ENCODE measurements at regions not wholly inside any gene's neighbourhood (a gene's known extent, or its start where the extent isn't known, plus 50 kb on each side); places are given as distances from the start of the nearest gene placed in this dataset.

DNA sequence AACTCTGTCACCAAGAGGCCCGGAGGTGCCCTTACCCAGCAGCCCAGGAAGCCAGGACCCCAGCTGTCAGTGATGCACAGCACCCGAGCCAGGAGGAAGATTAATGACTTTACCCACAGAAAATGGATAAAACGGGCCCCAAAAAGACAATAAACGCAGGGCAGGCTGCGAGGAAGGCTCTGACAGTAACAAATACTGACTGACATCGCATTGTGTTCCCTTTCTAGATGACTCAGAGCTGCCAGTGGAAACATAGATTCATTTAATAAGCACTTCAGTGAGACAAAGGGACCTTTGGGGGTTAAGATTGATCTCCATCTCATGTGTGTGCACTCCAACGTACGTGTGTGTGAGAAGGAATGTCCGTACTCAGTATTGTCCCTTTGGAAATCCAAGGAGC, 225.3 kb upstream of the PPP2R3A start:
- DNase-seq (ENCODE audit: low read depth in 3 of 3): no peak

DNA sequence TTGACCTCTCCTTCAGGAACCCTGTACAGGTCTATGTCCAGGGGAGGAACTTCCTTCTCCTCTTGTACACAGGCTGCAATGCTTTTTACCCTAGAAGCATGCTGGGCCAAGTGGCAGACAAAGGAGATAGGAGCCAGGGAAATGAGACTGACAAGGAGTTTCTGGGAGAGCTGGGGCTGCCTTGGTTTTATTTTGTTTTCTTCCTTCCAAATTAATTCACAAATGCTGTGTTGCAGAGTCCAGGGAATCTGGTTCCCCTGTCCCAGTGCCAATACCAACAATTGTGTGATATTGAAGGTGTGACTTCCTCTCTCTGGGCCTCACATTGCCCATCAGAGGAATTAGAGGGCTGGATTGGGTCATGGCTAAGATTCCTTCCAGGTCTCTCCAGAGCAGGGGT, 224.8 kb upstream of the PPP2R3A start:
- no peak for DNase-seq (ENCODE audit: low read depth in 3 of 3)

DNA sequence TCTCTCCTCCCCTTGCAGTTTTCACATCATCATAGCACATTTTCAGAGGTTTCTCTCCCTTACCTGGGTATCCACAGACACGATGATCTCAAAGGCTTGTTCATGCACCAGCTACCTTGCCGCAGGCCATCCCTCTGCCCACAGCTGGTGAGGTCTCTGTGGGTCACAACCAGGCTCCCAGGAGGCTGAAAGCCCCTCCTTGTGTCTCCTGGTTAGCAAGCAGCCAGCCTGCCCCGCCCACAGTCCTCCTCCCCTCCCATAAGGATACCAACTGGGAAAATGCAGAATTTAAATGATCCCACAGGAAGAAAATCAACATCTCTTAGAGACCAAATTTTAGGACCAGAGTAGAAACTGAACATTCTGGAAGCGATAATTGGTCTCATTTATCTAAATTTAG, 213.5 kb upstream of the PPP2R3A start:
- DNase-seq (ENCODE audit: low read depth in 3 of 3): no peak

DNA sequence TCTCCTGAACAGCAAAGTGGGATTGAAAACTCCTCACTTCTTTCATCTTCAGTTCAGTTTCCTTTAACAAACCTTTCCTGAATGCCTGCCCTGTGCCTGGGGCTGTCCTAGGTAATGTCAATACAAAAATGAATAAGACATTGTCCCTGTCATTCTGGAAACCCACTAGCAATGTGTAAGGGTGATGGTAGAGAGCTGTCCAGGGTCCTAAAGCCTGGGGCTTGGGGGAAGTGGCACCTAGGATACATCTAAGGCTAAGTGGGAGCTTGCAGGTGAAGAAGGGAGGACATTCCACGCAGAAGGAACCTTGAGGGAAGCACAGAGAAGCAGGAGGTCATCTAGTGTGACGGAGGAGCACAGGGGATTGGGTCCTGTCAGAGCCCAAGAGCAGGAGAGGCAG, 212.7 kb upstream of the PPP2R3A start:
- DNase-seq (ENCODE audit: low read depth in 3 of 3): no peak

DNA sequence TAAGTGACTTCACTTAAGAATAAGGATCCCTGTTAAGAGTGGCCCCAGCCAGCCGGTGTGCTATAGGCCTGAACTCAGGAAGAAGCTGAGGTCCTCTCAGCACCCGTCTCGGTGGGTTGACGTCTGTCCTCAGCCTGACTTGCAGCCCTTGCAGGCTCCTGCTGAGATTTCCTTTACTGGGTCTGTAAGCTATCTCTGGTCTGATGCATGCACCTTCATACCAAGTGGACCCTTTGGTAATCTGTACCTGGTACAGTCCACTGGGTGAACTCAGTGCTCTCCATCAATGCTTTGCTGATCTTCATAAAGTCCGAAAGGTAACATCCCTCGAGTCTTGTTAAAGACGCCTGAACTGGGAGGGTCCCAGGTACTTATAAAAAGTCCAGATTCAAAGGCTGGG, 212.0 kb upstream of the PPP2R3A start:
- no peak for DNase-seq (ENCODE audit: low read depth in 3 of 3)

DNA sequence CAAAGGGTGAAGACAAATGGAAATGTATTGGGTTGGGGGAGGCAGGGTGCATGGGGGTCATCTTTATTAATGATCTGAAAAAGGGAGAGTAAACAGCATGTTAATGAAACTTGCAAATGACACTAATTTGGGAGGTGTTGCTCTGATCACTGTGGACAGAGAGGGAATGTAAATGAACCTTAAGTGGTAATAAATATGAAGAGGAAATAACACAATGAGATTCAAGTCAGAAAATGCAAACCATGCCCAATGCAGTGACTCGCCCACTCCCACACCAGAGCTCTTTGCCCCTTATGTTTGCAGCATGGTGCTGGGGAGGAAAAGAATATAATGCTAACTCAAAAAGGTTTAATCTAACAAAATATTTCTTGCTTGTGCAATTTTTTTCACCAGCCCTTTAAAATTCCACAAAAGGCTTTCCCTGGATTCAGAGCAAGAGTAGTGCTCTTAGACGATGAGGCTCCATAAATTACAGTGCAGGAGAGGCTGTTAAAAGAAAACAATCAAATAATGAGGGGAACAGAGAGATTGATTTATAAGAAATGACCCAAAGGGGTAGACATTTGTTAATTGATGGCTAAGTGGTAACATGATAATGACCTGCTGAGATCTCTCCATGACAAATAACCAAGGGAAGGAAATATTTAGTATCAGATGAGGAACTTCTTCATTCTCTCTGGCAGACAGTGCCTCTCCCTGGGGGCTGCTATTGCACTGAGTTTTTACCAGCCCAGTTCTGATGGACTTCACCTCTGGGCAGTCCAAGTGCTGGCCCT, 210.0 kb upstream of the PPP2R3A start:
- no peak for DNase-seq (ENCODE audit: low read depth in 3 of 3)

DNA sequence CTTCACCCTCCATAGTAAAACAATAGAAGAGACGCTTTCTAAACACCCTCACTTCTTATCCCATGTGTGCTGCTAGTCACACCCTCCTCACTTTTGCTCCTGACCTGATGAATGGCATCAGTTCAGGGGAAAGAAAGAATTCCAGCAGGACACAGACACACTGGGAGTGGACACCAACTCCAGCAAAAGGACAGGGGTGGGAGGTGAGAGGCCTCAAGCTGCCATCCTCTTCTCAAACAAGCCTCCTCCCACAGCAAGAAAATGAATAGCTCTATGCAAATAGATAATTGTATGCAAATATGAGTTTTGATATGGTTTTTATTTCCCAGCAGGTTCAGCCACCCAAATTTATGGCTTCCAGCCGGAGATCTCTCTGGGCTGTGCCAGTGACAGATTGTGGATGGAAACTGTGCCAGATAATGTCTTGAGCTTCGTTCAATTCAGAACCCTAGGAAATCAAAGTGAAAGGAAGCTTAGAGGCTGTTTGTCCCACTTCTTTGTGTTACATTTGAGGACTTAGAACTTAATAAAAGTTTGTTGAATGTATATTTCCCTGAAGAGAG, 209.3 kb upstream of the PPP2R3A start:
- no peak for DNase-seq (ENCODE audit: low read depth in 3 of 3)

DNA sequence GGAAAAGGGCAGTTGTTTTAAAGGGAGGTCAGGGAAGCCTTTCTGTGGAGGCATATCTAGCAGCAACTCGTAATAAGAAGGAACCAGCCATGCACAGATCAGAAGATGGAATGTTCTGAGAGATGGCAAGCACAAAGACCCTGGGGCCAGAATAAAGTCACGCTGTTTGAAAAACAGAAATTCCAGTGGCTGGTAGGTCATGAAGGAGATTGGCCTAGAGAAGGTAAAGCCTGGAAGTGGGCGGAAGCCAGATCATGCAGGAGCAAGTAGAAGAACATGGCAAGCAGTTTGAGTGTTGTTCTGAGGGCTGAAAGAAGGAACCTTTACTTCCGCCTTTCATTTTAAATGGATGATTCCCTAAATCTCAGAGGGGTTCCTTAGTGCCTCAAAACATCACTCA, 208.1 kb upstream of the PPP2R3A start:
- no peak for DNase-seq (ENCODE audit: low read depth in 3 of 3)

DNA sequence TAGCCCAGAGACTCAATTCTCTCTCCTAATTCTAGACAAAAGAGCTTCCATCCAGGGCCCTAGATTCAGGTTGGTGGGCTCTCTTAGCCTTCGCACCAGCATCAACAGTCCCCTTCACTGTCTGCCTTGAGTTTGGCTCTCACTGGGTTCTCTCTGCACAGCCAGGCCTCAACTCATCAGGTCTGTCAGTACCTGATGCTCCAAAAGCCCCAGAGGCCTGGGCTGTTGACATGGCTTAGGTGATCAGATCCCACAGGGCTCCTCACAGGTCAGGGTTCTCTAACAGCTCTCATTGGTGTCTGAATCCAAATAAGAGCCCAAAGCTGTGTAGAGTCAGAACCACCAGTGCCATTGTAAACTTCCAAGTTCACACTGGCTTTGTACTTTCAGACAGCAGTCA, 206.6 kb upstream of the PPP2R3A start:
- no peak for DNase-seq (ENCODE audit: low read depth in 3 of 3)

DNA sequence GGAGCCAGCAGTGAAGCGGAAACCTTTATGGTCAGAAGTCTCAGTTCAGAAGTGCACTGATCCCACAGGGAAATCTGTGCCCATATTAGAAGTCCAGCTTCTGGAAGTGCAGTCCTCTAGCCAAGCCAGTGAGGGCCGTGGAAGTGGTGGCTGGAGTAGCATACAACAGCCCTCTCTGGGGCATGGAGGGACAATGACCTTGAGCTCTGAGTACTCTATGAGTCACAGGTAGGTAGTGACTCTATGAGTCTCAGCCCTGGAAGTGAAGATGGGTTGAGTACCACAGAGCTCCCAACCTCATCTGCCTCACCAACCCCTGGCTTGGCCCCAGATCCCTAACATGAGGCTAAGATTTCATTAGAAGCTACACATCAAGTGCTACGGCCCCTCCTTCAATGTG, 205.9 kb upstream of the PPP2R3A start:
- no peak for DNase-seq (ENCODE audit: low read depth in 3 of 3)

DNA sequence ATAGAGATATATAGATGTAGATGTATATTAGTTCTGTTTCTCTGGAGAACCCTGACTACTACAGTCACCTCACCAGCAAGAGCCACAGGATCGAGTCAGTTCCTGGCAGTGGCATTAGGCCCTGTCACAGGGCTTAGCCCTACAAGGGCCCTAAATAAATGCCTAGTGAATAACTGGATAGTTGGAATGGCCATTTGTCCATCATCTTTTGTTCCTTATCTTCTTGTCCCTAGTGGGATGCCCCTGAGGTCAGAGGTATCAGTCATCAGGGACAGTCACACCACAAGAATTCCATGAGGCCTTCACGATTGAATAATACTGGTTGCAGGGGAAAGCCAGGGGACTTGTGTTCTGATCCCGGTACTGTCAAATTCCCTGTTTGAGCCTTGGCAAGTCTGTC, 204.9 kb upstream of the PPP2R3A start:
- no peak for DNase-seq (ENCODE audit: low read depth in 3 of 3)

DNA sequence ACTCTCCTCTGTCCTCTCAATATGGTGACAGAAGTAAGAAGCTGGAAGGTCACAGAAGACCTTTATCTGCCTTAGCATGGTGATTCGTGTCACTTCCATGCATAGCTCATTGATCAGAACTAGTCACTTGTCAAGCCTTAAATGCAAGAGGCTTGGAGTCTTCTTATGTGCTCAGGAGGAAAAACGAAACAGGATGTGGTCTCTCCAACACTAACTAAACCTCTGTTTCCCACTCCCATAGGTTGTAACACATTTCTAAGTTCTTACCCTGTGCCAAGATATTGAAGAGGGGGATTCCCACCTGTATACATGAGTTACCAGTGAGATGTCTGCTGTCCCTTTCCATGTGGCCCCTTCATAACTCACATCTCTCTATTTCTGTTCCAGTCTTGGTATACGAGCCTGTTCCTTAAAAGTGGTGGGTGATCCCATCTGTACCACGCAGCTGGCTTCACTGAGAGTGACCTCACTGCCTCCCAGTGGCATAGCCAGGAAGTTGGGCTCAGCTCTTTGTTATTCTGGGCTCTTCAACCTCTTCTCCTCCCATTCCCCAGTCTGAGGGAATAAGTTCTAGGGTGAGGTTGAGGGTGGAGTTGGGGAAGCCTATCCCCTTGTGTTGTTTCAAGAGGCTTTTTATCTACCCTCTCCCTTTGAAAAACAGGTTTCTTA, 203.2 kb upstream of the PPP2R3A start:
- DNase-seq (ENCODE audit: low read depth in 3 of 3): no peak

DNA sequence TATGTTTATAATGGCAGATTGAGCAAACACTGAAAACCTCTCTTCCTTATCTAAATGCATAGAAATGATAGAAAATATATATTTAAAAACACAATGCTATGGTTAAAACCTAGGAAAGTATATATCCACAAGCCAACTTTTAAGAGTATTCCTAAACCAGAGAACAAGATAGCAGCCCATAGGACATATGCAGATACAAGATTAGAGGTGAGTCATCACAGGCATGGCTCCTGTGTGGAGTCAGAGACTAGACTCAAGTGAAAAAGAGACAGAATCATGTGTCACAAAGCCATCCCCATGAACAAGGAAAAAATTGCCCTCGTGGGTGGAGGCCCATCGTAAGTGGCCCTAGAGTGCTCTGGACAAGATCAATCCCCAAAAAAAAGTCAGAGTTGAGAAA, 199.4 kb upstream of the PPP2R3A start:
- no peak for DNase-seq (ENCODE audit: low read depth in 3 of 3)

DNA sequence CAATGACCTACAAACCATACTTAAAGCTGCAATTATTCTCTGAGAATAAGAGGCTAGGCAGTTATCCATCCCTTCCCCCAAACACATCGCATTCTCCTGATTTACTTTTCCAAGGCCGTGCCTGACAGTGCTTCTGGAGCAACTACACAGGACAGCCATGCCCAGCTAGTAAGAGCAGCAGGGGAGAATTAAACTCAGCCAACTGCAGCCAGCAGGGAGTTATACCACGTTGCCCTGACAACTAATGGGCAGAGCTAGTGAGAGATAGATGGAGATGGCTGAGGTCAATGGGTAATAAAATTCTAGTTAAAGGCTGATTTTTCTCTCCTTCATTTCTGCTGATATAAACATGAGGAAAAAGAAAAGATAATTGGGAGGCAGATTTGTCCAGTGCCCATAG, 193.8 kb upstream of the PPP2R3A start:
- no peak for DNase-seq (ENCODE audit: low read depth in 3 of 3)

DNA sequence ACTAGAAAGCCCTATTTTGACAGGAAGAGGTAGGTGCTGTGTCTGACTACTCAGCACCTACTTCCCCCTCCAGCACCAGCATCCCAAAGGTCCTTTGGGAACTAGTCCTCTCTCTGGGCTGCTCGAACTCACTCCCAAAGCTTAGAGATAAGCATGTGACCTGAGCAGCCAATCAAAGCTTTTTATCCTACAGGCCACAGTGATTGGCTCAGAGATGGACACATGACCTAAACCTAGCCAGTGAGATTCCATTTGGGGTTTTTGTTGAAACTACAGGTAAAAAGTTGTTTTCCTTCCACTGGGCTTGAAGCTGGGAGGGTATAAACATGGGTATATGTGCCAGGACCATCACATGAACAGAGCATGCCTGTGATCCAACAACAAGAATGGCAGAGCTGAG, 186.5 kb upstream of the PPP2R3A start:
- no peak for DNase-seq (ENCODE audit: low read depth in 3 of 3)

DNA sequence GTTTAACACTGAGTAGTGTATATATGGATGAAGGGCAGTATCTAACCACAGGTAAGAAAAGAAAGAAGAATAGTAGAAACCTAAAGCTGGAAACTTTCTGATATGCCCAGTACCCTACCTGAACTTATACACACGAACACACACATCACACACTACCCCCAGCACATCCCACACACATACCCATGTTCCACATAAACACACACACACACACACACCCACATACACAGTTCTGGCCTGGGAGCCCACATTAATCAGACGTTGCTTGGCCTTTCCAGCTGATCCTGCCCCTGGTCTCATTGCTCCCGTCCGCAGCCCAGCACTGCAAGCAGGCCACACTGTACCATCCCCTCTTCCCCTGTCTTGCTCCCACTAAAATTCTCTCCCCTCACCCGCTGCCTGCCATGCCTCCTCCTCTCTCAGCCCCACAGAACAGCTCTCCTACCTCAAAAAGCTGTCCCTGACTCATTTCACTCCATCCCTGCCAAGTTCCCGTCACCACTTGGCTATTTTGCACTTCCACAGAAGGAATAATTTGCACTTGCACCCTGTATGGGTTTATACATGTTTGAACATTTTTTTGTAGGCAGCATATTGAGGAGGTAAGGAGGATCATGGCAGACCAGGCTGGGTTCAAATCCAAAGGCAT, 185.8 kb upstream of the PPP2R3A start:
- DNase-seq (ENCODE audit: low read depth in 3 of 3): no peak

DNA sequence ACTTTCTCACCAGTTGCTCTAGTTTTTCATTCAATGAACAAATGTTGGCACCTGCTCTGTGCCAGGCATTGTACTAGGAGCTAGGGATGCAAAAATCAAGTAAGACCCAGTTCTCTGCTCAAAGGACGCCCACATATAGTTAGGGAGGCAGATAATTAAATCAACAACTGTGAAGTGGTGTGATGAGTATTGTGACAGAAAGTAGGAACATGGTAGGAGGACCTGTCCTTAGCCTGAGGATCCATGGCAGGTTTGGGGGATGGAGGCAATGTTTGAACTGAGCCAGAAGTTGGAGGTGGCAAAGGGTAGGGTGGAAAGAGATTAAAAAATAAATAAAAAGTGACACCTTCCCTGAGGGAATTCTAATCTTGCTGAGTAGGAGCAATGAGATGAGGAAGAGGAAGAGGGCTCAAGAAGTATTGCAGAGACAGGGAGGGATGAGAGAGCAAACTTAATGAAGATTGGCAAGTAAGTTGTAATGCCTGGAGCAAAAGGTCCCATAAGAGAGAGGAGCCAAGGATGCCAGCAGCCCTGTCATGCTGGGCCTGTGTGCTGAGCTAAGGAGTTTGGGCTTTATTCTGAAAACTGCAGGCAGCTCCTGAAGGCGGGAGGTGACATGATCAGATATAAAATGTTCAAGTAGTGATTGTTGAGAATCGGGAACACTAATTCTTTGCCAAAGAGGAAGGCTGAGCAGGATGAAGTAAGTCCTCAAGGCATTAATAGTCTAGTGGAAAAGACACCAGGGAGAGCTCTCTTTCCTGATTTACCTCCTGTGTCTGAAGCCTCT, 184.3 kb upstream of the PPP2R3A start:
- DNase-seq (ENCODE audit: low read depth in 3 of 3): no peak

DNA sequence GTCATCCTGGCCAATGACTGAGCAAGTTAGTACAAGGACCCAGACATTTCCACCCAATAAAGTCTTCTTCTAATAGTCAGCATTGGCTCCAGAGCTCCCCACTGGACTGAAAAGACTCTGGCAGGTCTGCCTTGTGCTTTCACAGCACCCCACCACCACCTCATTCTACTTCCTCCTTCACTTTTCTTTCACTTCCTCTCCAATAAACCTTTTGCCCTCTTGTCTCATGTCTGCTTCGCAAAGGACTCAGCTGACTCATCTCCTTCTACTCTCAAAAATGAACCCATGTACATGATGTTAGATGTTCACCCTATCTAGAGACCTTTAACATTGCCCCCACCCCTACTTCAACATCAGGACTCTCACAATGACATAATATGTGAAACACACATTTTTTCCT, 181.0 kb upstream of the PPP2R3A start:
- no peak for DNase-seq (ENCODE audit: low read depth in 3 of 3)

DNA sequence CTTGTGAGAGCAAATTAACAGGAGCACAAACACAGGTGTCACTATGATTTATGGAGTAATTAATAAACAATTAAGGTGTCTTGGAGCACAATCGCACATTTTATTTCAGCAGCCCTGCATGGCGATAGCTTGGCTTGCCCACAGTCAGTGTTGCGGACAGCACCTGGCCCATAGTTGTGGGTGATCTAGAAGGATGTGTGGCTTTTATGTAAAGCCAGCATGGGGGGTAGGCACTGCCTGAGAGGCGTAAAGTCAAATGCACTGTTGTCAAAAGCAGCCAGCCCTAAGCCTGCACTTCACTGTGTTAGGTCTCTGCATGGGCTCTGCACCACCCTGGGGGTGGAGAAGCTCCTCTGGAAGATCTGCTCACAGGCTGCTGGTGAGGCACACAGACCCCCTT, 177.4 kb upstream of the PPP2R3A start:
- no peak for DNase-seq (ENCODE audit: low read depth in 3 of 3)

DNA sequence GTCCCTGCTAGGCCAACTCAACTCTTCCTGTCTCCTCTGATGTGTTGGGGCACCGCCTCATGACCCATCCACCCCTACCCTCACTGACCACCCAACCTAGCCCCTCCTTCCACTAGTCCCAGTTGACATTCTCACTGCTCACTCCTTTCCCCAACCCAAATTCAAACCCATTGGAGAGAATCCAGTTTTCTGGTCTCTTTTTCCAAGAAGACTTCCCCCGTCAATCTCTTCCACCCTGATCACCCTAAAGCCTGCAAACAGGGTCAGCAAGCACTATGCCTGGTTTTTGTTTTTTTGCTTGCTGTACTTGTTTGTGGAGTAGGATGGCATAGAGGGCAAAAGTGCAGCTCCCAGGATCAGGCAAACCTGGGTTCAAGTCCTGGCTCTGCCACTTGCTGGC, 176.6 kb upstream of the PPP2R3A start:
- no peak for DNase-seq (ENCODE audit: low read depth in 3 of 3)

DNA sequence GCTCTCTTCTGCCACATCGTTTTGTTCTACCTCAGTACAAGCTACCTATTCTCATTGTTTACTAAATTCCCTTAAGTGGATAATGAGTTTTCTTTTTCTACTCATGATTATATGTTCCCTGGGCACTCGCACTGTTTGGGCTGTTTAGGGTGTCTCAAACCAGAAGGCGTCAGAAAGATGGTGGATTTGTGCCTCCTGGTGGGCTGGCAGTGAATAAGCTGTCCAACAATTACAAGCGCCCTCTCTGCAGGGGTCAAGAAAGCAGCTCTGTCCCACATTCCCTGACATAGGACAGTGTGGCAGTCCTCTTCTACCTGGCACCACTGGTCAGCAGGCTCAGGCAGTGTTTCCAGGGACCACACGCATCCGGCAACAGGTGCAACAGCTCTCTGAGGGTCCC, 173.4 kb upstream of the PPP2R3A start:
- DNase-seq (ENCODE audit: low read depth in 3 of 3): no peak

DNA sequence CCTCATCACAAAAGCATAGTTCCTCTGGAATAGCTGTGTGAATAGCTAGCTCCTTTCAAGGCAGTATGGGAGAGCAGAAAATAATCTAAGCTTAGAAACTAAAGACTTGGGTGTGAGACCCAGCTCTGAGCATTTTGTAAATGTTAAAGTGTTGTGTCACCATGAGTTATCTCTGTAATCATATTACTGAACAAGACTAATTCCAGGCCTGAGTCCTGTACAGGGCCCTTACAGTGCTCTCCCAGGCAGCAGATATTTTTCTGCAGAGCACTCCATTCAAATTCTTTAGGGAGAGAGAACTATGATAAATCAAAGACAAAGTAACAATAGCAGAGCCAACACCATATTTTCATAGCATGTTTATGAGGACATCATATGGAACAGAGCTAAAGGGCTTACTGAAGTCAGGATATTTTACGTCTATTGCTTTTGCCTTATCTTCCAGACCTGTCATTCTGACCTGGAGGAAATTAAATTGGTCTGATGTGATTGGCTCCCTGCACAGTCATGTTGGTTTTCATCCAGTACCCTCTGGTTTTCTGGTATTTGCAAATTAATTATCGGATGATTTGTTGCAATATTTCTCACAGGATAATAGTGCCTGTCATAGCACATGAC, 172.6 kb upstream of the PPP2R3A start:
- DNase-seq (ENCODE audit: low read depth in 3 of 3): no peak
